ENCODE measurements at regions not wholly inside any gene's neighbourhood (a gene's known extent, or its start where the extent isn't known, plus 50 kb on each side); places are given as distances from the start of the nearest gene placed in this dataset.

DNA sequence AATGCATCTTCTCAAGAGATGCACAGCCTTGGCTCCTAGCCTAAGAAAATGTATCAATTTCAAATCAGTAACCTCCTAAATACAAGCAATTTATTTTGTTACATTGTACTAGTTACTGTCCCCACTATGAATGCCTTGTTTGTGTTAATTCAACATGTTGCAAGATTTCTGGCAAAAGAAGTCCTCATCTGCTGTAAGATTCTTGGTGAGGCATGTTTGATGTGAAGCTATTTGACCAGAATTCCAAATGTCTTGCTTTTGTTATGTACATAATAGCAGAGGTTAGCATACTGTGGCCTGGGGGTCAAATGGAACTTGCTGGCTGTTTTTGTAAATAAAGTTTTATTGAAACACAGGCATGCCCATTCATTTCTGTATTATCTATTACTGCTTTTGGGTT, 1023.1 kb upstream of the WWC1 start:
- TF ChIP-seq, protein P1, sequence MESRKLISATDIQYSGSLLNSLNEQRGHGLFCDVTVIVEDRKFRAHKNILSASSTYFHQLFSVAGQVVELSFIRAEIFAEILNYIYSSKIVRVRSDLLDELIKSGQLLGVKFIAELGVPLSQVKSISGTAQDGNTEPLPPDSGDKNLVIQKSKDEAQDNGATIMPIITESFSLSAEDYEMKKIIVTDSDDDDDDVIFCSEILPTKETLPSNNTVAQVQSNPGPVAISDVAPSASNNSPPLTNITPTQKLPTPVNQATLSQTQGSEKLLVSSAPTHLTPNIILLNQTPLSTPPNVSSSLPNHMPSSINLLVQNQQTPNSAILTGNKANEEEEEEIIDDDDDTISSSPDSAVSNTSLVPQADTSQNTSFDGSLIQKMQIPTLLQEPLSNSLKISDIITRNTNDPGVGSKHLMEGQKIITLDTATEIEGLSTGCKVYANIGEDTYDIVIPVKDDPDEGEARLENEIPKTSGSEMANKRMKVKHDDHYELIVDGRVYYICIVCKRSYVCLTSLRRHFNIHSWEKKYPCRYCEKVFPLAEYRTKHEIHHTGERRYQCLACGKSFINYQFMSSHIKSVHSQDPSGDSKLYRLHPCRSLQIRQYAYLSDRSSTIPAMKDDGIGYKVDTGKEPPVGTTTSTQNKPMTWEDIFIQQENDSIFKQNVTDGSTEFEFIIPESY (IDR thresholded peaks at IDR 0.05) = no peak
- TF ChIP-seq FOXA1 (IDR thresholded peaks at IDR 0.05) (no peak), HNF4A (conservative IDR thresholded peaks at IDR 0.05) (no peak), TAF1 (conservative IDR thresholded peaks at IDR 0.05) (no peak), NR2F2 (IDR thresholded peaks at IDR 0.05) (no peak), SP1 (IDR thresholded peaks at IDR 0.05) (no peak), YY1 (IDR thresholded peaks at IDR 0.05) (no peak), EGR1 (IDR thresholded peaks at IDR 0.05; ENCODE audit: low read depth in 2 of 2) (no peak), RXRA (IDR thresholded peaks at IDR 0.05) (no peak), FOXA2 (IDR thresholded peaks at IDR 0.05) (no peak), RAD21 (IDR thresholded peaks at IDR 0.05) (no peak)
- TF ChIP-seq, protein P2, sequence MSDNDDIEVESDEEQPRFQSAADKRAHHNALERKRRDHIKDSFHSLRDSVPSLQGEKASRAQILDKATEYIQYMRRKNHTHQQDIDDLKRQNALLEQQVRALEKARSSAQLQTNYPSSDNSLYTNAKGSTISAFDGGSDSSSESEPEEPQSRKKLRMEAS (IDR thresholded peaks at IDR 0.05) = no peak
- TF ChIP-seq, protein P3, sequence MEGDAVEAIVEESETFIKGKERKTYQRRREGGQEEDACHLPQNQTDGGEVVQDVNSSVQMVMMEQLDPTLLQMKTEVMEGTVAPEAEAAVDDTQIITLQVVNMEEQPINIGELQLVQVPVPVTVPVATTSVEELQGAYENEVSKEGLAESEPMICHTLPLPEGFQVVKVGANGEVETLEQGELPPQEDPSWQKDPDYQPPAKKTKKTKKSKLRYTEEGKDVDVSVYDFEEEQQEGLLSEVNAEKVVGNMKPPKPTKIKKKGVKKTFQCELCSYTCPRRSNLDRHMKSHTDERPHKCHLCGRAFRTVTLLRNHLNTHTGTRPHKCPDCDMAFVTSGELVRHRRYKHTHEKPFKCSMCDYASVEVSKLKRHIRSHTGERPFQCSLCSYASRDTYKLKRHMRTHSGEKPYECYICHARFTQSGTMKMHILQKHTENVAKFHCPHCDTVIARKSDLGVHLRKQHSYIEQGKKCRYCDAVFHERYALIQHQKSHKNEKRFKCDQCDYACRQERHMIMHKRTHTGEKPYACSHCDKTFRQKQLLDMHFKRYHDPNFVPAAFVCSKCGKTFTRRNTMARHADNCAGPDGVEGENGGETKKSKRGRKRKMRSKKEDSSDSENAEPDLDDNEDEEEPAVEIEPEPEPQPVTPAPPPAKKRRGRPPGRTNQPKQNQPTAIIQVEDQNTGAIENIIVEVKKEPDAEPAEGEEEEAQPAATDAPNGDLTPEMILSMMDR (IDR thresholded peaks at IDR 0.05; ENCODE audit: low read depth, low read length, missing input control) = no peak
- Histone ChIP-seq H3K36me3 (ENCODE audit: control insufficient read depth in 4 of 4, insufficient read depth in 3 of 4, low read depth in 1 of 4, low read length in 3 of 4) (no peaks in the 10 kb centered on the region), H3K9ac (ENCODE audit: low read depth in 1 of 2, low read length in 2 of 2) (no peak overlapping the region), H3K27me3 (ENCODE audit: control insufficient read depth in 4 of 4, insufficient read depth in 4 of 4, low read length in 3 of 4) (no peaks in the 10 kb centered on the region), H3K4me1 (ENCODE audit: control insufficient read depth in 4 of 4, insufficient read depth in 4 of 4, low read length in 3 of 4) (no peaks in the 10 kb centered on the region), H3K27ac (ENCODE audit: low read depth in 1 of 2, low read length in 2 of 2) (no peak overlapping the region), H3K9me3 (ENCODE audit: control insufficient read depth in 4 of 4, low read length in 3 of 4) (no peaks in the 10 kb centered on the region), H3K4me3 (ENCODE audit: low read depth in 1 of 3, low read length in 3 of 3) (no peak overlapping the region)
- DNase-seq (ENCODE audit: low spot score) = no peak

DNA sequence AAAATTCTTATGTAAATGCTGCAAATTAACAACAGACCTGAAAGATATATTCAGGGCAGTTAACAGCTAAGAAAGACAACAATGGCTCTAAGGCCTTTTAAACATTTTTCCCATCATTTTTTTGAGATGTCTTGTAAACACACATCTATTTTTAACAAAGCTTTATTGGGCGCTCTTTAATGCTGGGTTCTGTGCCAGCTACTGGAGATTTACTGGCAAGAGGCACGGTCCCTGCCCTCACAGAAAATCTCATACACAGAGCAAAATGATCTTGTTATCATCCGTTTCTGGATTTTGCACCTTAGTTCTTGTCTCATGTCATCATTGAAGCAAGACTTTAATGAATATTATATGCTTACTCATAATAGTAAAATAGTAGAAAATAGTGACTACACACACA, 1022.3 kb upstream of the WWC1 start:
- Histone ChIP-seq H3K9ac (ENCODE audit: low read depth in 1 of 2, low read length in 2 of 2) (no peak overlapping the region), H3K27me3 (ENCODE audit: control insufficient read depth in 4 of 4, insufficient read depth in 4 of 4, low read length in 3 of 4) (no peaks in the 10 kb centered on the region), H3K4me1 (ENCODE audit: control insufficient read depth in 4 of 4, insufficient read depth in 4 of 4, low read length in 3 of 4) (no peaks in the 10 kb centered on the region), H3K4me3 (ENCODE audit: low read depth in 1 of 3, low read length in 3 of 3) (no peak overlapping the region), H3K36me3 (ENCODE audit: control insufficient read depth in 4 of 4, insufficient read depth in 3 of 4, low read depth in 1 of 4, low read length in 3 of 4) (no peaks in the 10 kb centered on the region), H3K27ac (ENCODE audit: low read depth in 1 of 2, low read length in 2 of 2) (no peak overlapping the region), H3K9me3 (ENCODE audit: control insufficient read depth in 4 of 4, low read length in 3 of 4) (no peaks in the 10 kb centered on the region)
- no peak for DNase-seq (ENCODE audit: low spot score)
- no peak for TF ChIP-seq RAD21 (IDR thresholded peaks at IDR 0.05)
- no peak for TF ChIP-seq FOXA2 (IDR thresholded peaks at IDR 0.05)
- TF ChIP-seq, protein P3 (IDR thresholded peaks at IDR 0.05; ENCODE audit: low read depth, low read length, missing input control) = no peak
- TF ChIP-seq, protein P1 (IDR thresholded peaks at IDR 0.05) = no peak
- TF ChIP-seq RXRA (IDR thresholded peaks at IDR 0.05) = no peak
- TF ChIP-seq HNF4G (IDR thresholded peaks at IDR 0.05) = no peak
- TF ChIP-seq SP1 (IDR thresholded peaks at IDR 0.05) = no peak
- no peak for TF ChIP-seq JUND (IDR thresholded peaks at IDR 0.05)
- no peak for TF ChIP-seq GABPA (IDR thresholded peaks at IDR 0.05 in 1 of 2, conservative IDR thresholded peaks at IDR 0.05 in 1 of 2)
- TF ChIP-seq EGR1 (IDR thresholded peaks at IDR 0.05; ENCODE audit: low read depth in 2 of 2) = no peak
- TF ChIP-seq, protein P4, sequence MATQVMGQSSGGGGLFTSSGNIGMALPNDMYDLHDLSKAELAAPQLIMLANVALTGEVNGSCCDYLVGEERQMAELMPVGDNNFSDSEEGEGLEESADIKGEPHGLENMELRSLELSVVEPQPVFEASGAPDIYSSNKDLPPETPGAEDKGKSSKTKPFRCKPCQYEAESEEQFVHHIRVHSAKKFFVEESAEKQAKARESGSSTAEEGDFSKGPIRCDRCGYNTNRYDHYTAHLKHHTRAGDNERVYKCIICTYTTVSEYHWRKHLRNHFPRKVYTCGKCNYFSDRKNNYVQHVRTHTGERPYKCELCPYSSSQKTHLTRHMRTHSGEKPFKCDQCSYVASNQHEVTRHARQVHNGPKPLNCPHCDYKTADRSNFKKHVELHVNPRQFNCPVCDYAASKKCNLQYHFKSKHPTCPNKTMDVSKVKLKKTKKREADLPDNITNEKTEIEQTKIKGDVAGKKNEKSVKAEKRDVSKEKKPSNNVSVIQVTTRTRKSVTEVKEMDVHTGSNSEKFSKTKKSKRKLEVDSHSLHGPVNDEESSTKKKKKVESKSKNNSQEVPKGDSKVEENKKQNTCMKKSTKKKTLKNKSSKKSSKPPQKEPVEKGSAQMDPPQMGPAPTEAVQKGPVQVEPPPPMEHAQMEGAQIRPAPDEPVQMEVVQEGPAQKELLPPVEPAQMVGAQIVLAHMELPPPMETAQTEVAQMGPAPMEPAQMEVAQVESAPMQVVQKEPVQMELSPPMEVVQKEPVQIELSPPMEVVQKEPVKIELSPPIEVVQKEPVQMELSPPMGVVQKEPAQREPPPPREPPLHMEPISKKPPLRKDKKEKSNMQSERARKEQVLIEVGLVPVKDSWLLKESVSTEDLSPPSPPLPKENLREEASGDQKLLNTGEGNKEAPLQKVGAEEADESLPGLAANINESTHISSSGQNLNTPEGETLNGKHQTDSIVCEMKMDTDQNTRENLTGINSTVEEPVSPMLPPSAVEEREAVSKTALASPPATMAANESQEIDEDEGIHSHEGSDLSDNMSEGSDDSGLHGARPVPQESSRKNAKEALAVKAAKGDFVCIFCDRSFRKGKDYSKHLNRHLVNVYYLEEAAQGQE (IDR thresholded peaks at IDR 0.05) = no peak
- TF ChIP-seq FOXA1 (IDR thresholded peaks at IDR 0.05) = no peak
- TF ChIP-seq, protein P2 (IDR thresholded peaks at IDR 0.05) = no peak
- TF ChIP-seq NR2F2 (IDR thresholded peaks at IDR 0.05) = no peak
- TF ChIP-seq, protein P5, sequence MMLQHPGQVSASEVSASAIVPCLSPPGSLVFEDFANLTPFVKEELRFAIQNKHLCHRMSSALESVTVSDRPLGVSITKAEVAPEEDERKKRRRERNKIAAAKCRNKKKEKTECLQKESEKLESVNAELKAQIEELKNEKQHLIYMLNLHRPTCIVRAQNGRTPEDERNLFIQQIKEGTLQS (IDR thresholded peaks at IDR 0.05) = no peak
- no peak for TF ChIP-seq YY1 (IDR thresholded peaks at IDR 0.05)
- TF ChIP-seq TAF1 (conservative IDR thresholded peaks at IDR 0.05) = no peak
- no peak for TF ChIP-seq HNF4A (conservative IDR thresholded peaks at IDR 0.05)
- 80% methylated on average over 3 of the region's 3 CpGs for WGBS

Measured in liver (tissue), 8 donors.